Osteocyte (in vitro differentiated cells): ENCODE measurements at regions not wholly inside any gene's neighbourhood (a gene's known extent, or its start where the extent isn't known, plus 50 kb on each side); places are given as distances from the start of the nearest gene placed in this dataset.

Source experiments
- DNase-seq: peaks from one replicate; pipeline ENCODE4 v3.0.0; 2021; ENCODE audit warnings: mixed read lengths; ENCODE audit not compliant: unreplicated experiment; ENCODE audit errors: extremely low spot score
- H3K27ac Mint-ChIP-seq: one replicate; pipeline ENCODE4 v1.8.0; 2021; ENCODE audit warnings: mild to moderate bottlenecking, mixed read lengths; ENCODE audit not compliant: unreplicated experiment
- H3K27me3 Mint-ChIP-seq: one replicate; pipeline ENCODE4 v1.8.0; 2021; ENCODE audit warnings: mixed read lengths; ENCODE audit not compliant: unreplicated experiment
- H3K36me3 Mint-ChIP-seq: one replicate; pipeline ENCODE4 v1.8.0; 2021; ENCODE audit warnings: mixed read lengths; ENCODE audit not compliant: unreplicated experiment
- H3K4me1 Mint-ChIP-seq: one replicate; pipeline ENCODE4 v1.8.0; 2021; ENCODE audit warnings: mixed read lengths; ENCODE audit not compliant: unreplicated experiment
- H3K4me3 Mint-ChIP-seq: one replicate; pipeline ENCODE4 v1.8.0; 2021; ENCODE audit warnings: mild to moderate bottlenecking, moderate library complexity, mixed read lengths; ENCODE audit not compliant: unreplicated experiment
- H3K9me3 Mint-ChIP-seq: one replicate; pipeline ENCODE4 v1.8.0; 2021; ENCODE audit warnings: mixed read lengths; ENCODE audit not compliant: unreplicated experiment
- TF ChIP-seq, protein P1 (sequence below): fragments of 200-600 bp; sonication (generic); IDR thresholded peaks from 2 replicates; pipeline ENCODE4 v1.5.0; 2021; ENCODE audit warnings: antibody characterized with exemption, mild to moderate bottlenecking, moderate library complexity

GRCh38 chr4:82038936-82039335 lies 334.9 kb downstream of the HNRNPD start:
- TF ChIP-seq, protein P1, sequence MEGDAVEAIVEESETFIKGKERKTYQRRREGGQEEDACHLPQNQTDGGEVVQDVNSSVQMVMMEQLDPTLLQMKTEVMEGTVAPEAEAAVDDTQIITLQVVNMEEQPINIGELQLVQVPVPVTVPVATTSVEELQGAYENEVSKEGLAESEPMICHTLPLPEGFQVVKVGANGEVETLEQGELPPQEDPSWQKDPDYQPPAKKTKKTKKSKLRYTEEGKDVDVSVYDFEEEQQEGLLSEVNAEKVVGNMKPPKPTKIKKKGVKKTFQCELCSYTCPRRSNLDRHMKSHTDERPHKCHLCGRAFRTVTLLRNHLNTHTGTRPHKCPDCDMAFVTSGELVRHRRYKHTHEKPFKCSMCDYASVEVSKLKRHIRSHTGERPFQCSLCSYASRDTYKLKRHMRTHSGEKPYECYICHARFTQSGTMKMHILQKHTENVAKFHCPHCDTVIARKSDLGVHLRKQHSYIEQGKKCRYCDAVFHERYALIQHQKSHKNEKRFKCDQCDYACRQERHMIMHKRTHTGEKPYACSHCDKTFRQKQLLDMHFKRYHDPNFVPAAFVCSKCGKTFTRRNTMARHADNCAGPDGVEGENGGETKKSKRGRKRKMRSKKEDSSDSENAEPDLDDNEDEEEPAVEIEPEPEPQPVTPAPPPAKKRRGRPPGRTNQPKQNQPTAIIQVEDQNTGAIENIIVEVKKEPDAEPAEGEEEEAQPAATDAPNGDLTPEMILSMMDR, result no peak
- DNase-seq, result no peak
- Mint-ChIP-seq H3K27ac (no peak overlapping the region), H3K36me3 (no peaks in the 10 kb centered on the region), H3K27me3 (peaks cover 31% of the 10 kb centered on the region), H3K4me1 (peaks cover 2% of the 10 kb centered on the region), H3K9me3 (no peaks in the 10 kb centered on the region), H3K4me3 (no peak overlapping the region)

- no peaks in the 10 kb centered on the region for H3K4me1 Mint-ChIP-seq
- no peaks in the 10 kb centered on the region for H3K9me3 Mint-ChIP-seq
- no peak overlapping the region for H3K4me3 Mint-ChIP-seq
- no peak overlapping the region for H3K27ac Mint-ChIP-seq
- H3K27me3 Mint-ChIP-seq, result peaks cover 4% of the 10 kb centered on the region
- TF ChIP-seq, protein P1, result no peak
- no peaks in the 10 kb centered on the region for H3K36me3 Mint-ChIP-seq
- DNase-seq, result no peak
These were observed 337.6 kb downstream of the HNRNPD start for GRCh38 chr4:82036181-82036580.

DNA sequence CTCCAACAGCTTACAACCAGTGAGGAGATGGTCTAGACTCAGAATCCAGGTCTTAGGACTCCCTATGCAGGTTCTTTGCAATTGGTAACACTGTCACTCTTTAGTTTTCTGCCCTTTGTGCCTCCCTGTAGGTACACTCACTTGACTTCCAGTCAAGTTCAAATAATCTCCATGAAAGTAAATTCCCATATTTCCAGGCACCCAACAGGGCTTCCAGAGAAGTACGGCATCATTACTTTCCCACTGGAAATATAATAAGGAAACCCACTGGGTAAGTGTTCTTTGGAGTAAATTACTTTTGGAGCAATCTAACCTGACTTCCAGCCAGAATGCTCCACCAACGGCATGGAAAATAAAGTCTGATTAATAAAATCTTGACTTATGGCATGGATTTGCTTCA lies 338.9 kb downstream of the HNRNPD start:
- Mint-ChIP-seq H3K27ac (no peak overlapping the region), H3K27me3 (peaks cover 2% of the 10 kb centered on the region), H3K9me3 (no peaks in the 10 kb centered on the region), H3K4me3 (no peak overlapping the region), H3K36me3 (no peaks in the 10 kb centered on the region), H3K4me1 (no peaks in the 10 kb centered on the region)
- TF ChIP-seq, protein P1, result no peak
- DNase-seq, result no peak

DNA sequence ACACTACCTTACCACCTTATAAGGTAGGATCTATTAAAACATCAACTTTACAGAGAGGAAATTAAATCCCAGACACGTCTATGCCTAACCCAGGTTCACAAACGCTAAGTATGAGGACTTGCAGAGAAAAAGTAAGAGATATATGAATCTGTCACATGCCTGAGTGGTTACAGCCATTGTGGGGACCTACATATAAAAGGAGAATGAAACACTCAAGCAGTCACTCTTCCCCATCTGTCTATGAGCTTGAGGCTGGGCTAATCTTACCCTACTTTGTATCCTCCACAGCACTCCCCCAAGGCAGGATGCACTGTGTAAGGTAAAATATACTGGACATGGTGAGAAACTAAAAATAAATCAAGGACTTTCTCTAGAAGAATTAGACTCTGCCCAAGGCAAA lies 339.9 kb downstream of the HNRNPD start:
- Mint-ChIP-seq H3K9me3 (no peaks in the 10 kb centered on the region), H3K4me3 (no peak overlapping the region), H3K36me3 (no peaks in the 10 kb centered on the region), H3K27me3 (peaks cover 2% of the 10 kb centered on the region), H3K4me1 (no peaks in the 10 kb centered on the region), H3K27ac (no peak overlapping the region)
- no peak for DNase-seq
- TF ChIP-seq, protein P1, result no peak

- no peaks in the 10 kb centered on the region for H3K27me3 Mint-ChIP-seq
- H3K4me1 Mint-ChIP-seq, result no peaks in the 10 kb centered on the region
- no peaks in the 10 kb centered on the region for H3K36me3 Mint-ChIP-seq
- no peak for DNase-seq
- H3K4me3 Mint-ChIP-seq, result no peak overlapping the region
- no peaks in the 10 kb centered on the region for H3K9me3 Mint-ChIP-seq
- TF ChIP-seq, protein P1, result no peak
- no peak overlapping the region for H3K27ac Mint-ChIP-seq
These were observed 342.3 kb downstream of the HNRNPD start for GRCh38 chr4:82031376-82031927.
